ENCODE measurements at regions not wholly inside any gene's neighbourhood (a gene's known extent, or its start where the extent isn't known, plus 50 kb on each side); places are given as distances from the start of the nearest gene placed in this dataset.
A peak's percentile ranks its signal among the peaks of the same experiment; 100 is the strongest.
"Not testable (repeated sequence)": the region's sequence is repeated elsewhere in the genome, so short reads cannot be mapped to it uniquely, and the experiment has no call there.

GRCh38 chr7:49630513-49630912, 142.9 kb upstream of the VWC2 start:
- no peak for DNase-seq (ENCODE audit: missing footprints)
- ATAC-seq, result peak; percentile 94
- intact Hi-C loops (cut with DNase I), result loop anchor here (2.0 to 10.0 kb wide), 3 partner anchors 77 to 146 kb away; partner anchors contain the start of gene VWC2

- ATAC-seq (peak; percentile 59), DNase-seq (ENCODE audit: missing footprints) (no peak)
- intact Hi-C loops (cut with DNase I), result loop anchor here (2.0 to 10.0 kb wide), 3 partner anchors 76 to 146 kb away; partner anchors contain the start of gene VWC2
Measured at GRCh38 chr7:49631071-49631815, 142.2 kb upstream of the VWC2 start.

GRCh38 chr7:49631960-49632359, 141.5 kb upstream of the VWC2 start:
- intact Hi-C loops (cut with DNase I), result loop anchor here (2.0 to 10.0 kb wide), 3 partner anchors 75 to 147 kb away; partner anchors contain the start of gene VWC2
- ATAC-seq (no peak), DNase-seq (ENCODE audit: missing footprints) (no peak)

- ATAC-seq (no peak), DNase-seq (ENCODE audit: missing footprints) (no peak)
- intact Hi-C loops (cut with DNase I), result loop anchor here (10.0 kb wide), 1 partner anchor 151 kb away; no protein-coding TSS in a partner anchor
Measured at GRCh38 chr7:49635800-49636199, 137.6 kb upstream of the VWC2 start.

- intact Hi-C loops (cut with DNase I), result loop anchor here (10.0 kb wide), 1 partner anchor 152 kb away; no protein-coding TSS in a partner anchor
Measured at GRCh38 chr7:49636400-49636799, 137.0 kb upstream of the VWC2 start.

GRCh38 chr7:49638166-49638565, 135.3 kb upstream of the VWC2 start:
- DNase-seq (ENCODE audit: missing footprints) (no peak), ATAC-seq (peak; percentile 86)
- intact Hi-C loops (cut with DNase I), result loop anchor here (10.0 kb wide), 1 partner anchor 153 kb away; no protein-coding TSS in a partner anchor

More at GRCh38 chr7:49636400-49636799, 137.0 kb upstream of the VWC2 start:
- DNase-seq (ENCODE audit: missing footprints) (no peak), ATAC-seq (no peak)

- DNase-seq (ENCODE audit: missing footprints) (no peak), ATAC-seq (peak; percentile 24)
- intact Hi-C loops (cut with DNase I), result loop anchor here (10.0 kb wide), 1 partner anchor 154 kb away; no protein-coding TSS in a partner anchor
Measured at GRCh38 chr7:49639068-49639593, 134.3 kb upstream of the VWC2 start.

GRCh38 chr7:49639808-49640207, 133.6 kb upstream of the VWC2 start:
- DNase-seq (ENCODE audit: missing footprints) (no peak), ATAC-seq (no peak)
- intact Hi-C loops (cut with DNase I), result loop anchor here (10.0 kb wide), 1 partner anchor 155 kb away; no protein-coding TSS in a partner anchor

- peak; percentile 73 for DNase-seq (ENCODE audit: missing footprints)
- intact Hi-C loops (cut with DNase I), result no loop called here
- ATAC-seq, result peak; percentile 91
Measured at GRCh38 chr7:49643321-49643720, 130.1 kb upstream of the VWC2 start.

- no peak for DNase-seq (ENCODE audit: missing footprints)
- intact Hi-C loops (cut with DNase I), result no loop called here
- no peak for ATAC-seq
Measured at GRCh38 chr7:49643736-49644135, 129.7 kb upstream of the VWC2 start.

GRCh38 chr7:49644396-49645166, 128.9 kb upstream of the VWC2 start:
- ATAC-seq, result no peak
- DNase-seq (ENCODE audit: missing footprints), result no peak
- intact Hi-C loops (cut with DNase I), result no loop called here

- no peak for DNase-seq (ENCODE audit: missing footprints)
- intact Hi-C loops (cut with DNase I), result no loop called here
- ATAC-seq, result no peak
Measured at GRCh38 chr7:49645296-49645695, 128.1 kb upstream of the VWC2 start.

GRCh38 chr7:49660170-49660783, 113.2 kb upstream of the VWC2 start:
- intact Hi-C loops (cut with DNase I), result no loop called here
- DNase-seq (ENCODE audit: missing footprints), result no peak
- no peak for ATAC-seq

- no peak for DNase-seq (ENCODE audit: missing footprints)
- intact Hi-C loops (cut with DNase I), result no loop called here
- ATAC-seq, result no peak
Measured at GRCh38 chr7:49660976-49661375, 112.5 kb upstream of the VWC2 start.

- ATAC-seq; DNase-seq (ENCODE audit: missing footprints); intact Hi-C loops (cut with DNase I): not testable (repeated sequence)
Measured at GRCh38 chr7:49665963-49666362, 107.5 kb upstream of the VWC2 start.

GRCh38 chr7:49666764-49667163, 106.7 kb upstream of the VWC2 start:
- no peak for DNase-seq (ENCODE audit: missing footprints)
- intact Hi-C loops (cut with DNase I), result no loop called here
- ATAC-seq, result no peak

GRCh38 chr7:49669285-49669684, 104.2 kb upstream of the VWC2 start:
- intact Hi-C loops (cut with DNase I), result no loop called here
- DNase-seq (ENCODE audit: missing footprints) (no peak), ATAC-seq (peak; percentile 9)

GRCh38 chr7:49669692-49670260, 103.7 kb upstream of the VWC2 start:
- ATAC-seq (peak; percentile 89), DNase-seq (ENCODE audit: missing footprints) (no peak)
- intact Hi-C loops (cut with DNase I), result loop anchor here (5.0 kb wide), 1 partner anchor 38 kb away; no protein-coding TSS in a partner anchor

Measured in Right ventricle myocardium inferior (tissue), 1 donor.